SK-N-SH (cell line): ENCODE measurements at regions not wholly inside any gene's neighbourhood (a gene's known extent, or its start where the extent isn't known, plus 50 kb on each side); places are given as distances from the start of the nearest gene placed in this dataset.

Experiments
- CTCF ChIA-PET: fragments of 300-600, 350-600 bp; formaldehyde crosslinking; extraction: SDS; loops from one replicate; lab custom pipeline; 2021; lab: Yijun Ruan, JAX
- POLR2A ChIA-PET: fragments of 350-600 bp; sonication (Branson Sonifier 250); formaldehyde crosslinking; extraction: SDS; loops from one replicate; lab custom pipeline; 2020; ENCODE audit warnings: antibody characterized with exemption, inconsistent platforms; lab: Yijun Ruan, JAX
- DNase-seq: peaks from one replicate; pipeline ENCODE4 v3.0.0; 2012
- H2AFZ ChIP-seq: fragments of 200-600 bp; sonication (generic); 2 replicates; pipeline ENCODE4 v1.8.1; 2016; ENCODE audit warnings: antibody characterized with exemption, mild to moderate bottlenecking, low read depth
- H3F3A ChIP-seq: fragments of 200-600 bp; sonication (generic); replicated peaks from 2 replicates; pipeline ENCODE3; 2016; ENCODE audit warnings: antibody characterized with exemption, mild to moderate bottlenecking; ENCODE audit not compliant: insufficient read depth
- H3K27ac ChIP-seq, 2 experiments: fragments of 200-500 bp in 1 of 2; fragments of 200-600 bp in 1 of 2; sonication (Bioruptor generic) in 1 of 2; sonication (generic), shearing (Covaris generic) in 1 of 2; 2 replicates each; pipeline versions ENCODE4 v1.5.1 to v1.6.1; 2014 to 2016; ENCODE audit warnings: low read depth in 2 of 2, inconsistent platforms in 1 of 2, low read length in 1 of 2, mild to moderate bottlenecking in 1 of 2, mixed read lengths in 1 of 2
- H3K27me3 ChIP-seq: fragments of 200-600 bp; sonication (generic), shearing (Covaris generic); 2 replicates; pipeline ENCODE4 v1.6.1; 2016; ENCODE audit warnings: mixed run types; ENCODE audit not compliant: insufficient read depth
- H3K36me3 ChIP-seq, 2 experiments: fragments of 200-500 bp in 1 of 2; fragments of 200-600 bp in 1 of 2; sonication (Bioruptor generic) in 1 of 2; sonication (generic) in 1 of 2; replicated peaks in 1 of 2; 2 replicates each; pipeline versions ENCODE3 to v1.5.1; 2014 to 2016; ENCODE audit warnings: low read length in 1 of 2, mild to moderate bottlenecking in 1 of 2; ENCODE audit not compliant: insufficient read depth in 2 of 2, control insufficient read depth in 1 of 2
- H3K4me1 ChIP-seq, 2 experiments: fragments of 200-500 bp in 1 of 2; fragments of 200-600 bp in 1 of 2; sonication (Bioruptor generic) in 1 of 2; sonication (generic), shearing (Covaris generic) in 1 of 2; 2 replicates each; pipeline versions ENCODE4 v1.5.1 to v1.6.1; 2014 to 2016; ENCODE audit warnings: low read depth in 1 of 2, low read length in 1 of 2, mixed run types in 1 of 2; ENCODE audit not compliant: insufficient read depth in 2 of 2, control insufficient read depth in 1 of 2
- H3K4me2 ChIP-seq: fragments of 200-600 bp; sonication (generic), shearing (Covaris generic); 2 replicates; pipeline ENCODE4 v1.6.1; 2017; ENCODE audit warnings: mixed run types
- H3K4me3 ChIP-seq, 2 experiments: fragments of 200-500 bp in 1 of 2; fragments of 200-600 bp in 1 of 2; sonication (Bioruptor generic) in 1 of 2; sonication (generic), shearing (Covaris generic) in 1 of 2; 2 replicates each; pipeline versions ENCODE4 v1.5.1 to v1.8.1; 2014 to 2016; ENCODE audit warnings: low read depth in 2 of 2, inconsistent platforms in 1 of 2, low read length in 1 of 2, mild to moderate bottlenecking in 1 of 2, mixed read lengths in 1 of 2, moderate library complexity in 1 of 2
- H3K79me2 ChIP-seq: fragments of 200-600 bp; sonication (generic); 2 replicates; pipeline ENCODE4 v1.8.1; 2017; ENCODE audit warnings: mild to moderate bottlenecking; ENCODE audit not compliant: insufficient read depth
- H3K9ac ChIP-seq: fragments of 200-600 bp; sonication (generic); 2 replicates; pipeline ENCODE4 v1.6.1; 2017; ENCODE audit warnings: mixed run types
- H3K9me2 ChIP-seq: fragments of 200-600 bp; sonication (generic); 2 replicates; pipeline ENCODE4 v1.6.1; 2017; ENCODE audit warnings: mixed run types
- H3K9me3 ChIP-seq: fragments of 200-600 bp; sonication (generic); 2 replicates; pipeline ENCODE4 v1.6.1; 2017; ENCODE audit warnings: mixed run types, mild to moderate bottlenecking, moderate library complexity
- H4K20me1 ChIP-seq: fragments of 200-600 bp; sonication (generic); 2 replicates; pipeline ENCODE4 v1.6.1; 2017; ENCODE audit warnings: mild to moderate bottlenecking, mixed run types; ENCODE audit not compliant: insufficient read depth
- CHD2 ChIP-seq: fragments of 150-350 bp; IDR thresholded peaks from 2 replicates; pipeline ENCODE4 v1.6.1; 2018; ENCODE audit warnings: low read length; ENCODE audit not compliant: partially characterized antibody
- CTCF ChIP-seq: fragments of 200-600 bp; sonication (generic); IDR thresholded peaks from 2 replicates; pipeline ENCODE4 v1.6.1; 2017; ENCODE audit warnings: antibody characterized with exemption, mild to moderate bottlenecking, moderate library complexity
- NFIC ChIP-seq: IDR thresholded peaks from 2 replicates; pipeline ENCODE4 v1.4.0; 2012; ENCODE audit warnings: borderline replicate concordance
- PBX3 ChIP-seq: IDR thresholded peaks from 2 replicates; pipeline ENCODE4; 2012
- POLR2AphosphoS5 ChIP-seq: IDR thresholded peaks from 2 replicates; pipeline ENCODE4 v1.6.1; 2012; ENCODE audit warnings: low read depth, low read length
- RCOR1 ChIP-seq: fragments of 150-350 bp; IDR thresholded peaks from 2 replicates; pipeline ENCODE4 v1.6.1; 2017; ENCODE audit warnings: antibody characterized with exemption, low read length
- RFX5 ChIP-seq: IDR thresholded peaks from 2 replicates; pipeline ENCODE4 v1.6.1; 2012; ENCODE audit warnings: mild to moderate bottlenecking, improper control_type of control experiment, low read length
- SMC3 ChIP-seq: IDR thresholded peaks from 2 replicates; pipeline ENCODE4 v1.6.1; 2012; ENCODE audit warnings: low read depth, low read length, improper control_type of control experiment
- TEAD4 ChIP-seq: IDR thresholded peaks from 2 replicates; pipeline ENCODE4 v1.4.0; 2012; ENCODE audit warnings: mild to moderate bottlenecking, borderline replicate concordance; ENCODE audit not compliant: insufficient read depth
- ZBTB33 ChIP-seq: IDR thresholded peaks from 2 replicates; pipeline ENCODE4 v1.4.0; 2012; ENCODE audit warnings: low read depth, borderline replicate concordance
- WGBS: methylation state at CpG from one replicate; pipeline ENCODE4 v1.1.6; 2017; ENCODE audit warnings: low lambda C conversion rate; 5-methylcytosine and 5-hydroxymethylcytosine counted together

GRCh38 chr17:83162035-83162745, 82.8 kb downstream of the METRNL start:
- TF ChIP-seq SMC3 = no peak
- no peak for TF ChIP-seq CTCF
- no peak for TF ChIP-seq RFX5
- TF ChIP-seq RCOR1 = no peak
- TF ChIP-seq, all 33 proteins: peak for 0
- Histone ChIP-seq H3F3A (no peaks in the 10 kb centered on the region), H3K79me2 (no peaks in the 10 kb centered on the region), H2AFZ (no peak overlapping the region), H4K20me1 (no peaks in the 10 kb centered on the region), H3K27me3 (no peaks in the 10 kb centered on the region), H3K27ac (no peak overlapping the region), H3K9ac (no peak overlapping the region), H3K4me2 (no peak overlapping the region), H3K4me3 (no peak overlapping the region), H3K9me3 (peaks cover 13% of the 10 kb centered on the region; the same call in 1 of the 2 replicates), H3K4me1 (no peaks in the 10 kb centered on the region; a peak in 1 of 4 replicates), H3K36me3 (no peaks in the 10 kb centered on the region), H3K9me2 (no peaks in the 10 kb centered on the region)
- POLR2A ChIA-PET = no interaction called here
- 66% methylated on average over 21 of the region's 21 CpGs for WGBS
- no peak for DNase-seq
- CTCF ChIA-PET = interaction anchor here (2.3 kb wide), 1 partner anchor 18 kb away, joined by 7 read pairs; no protein-coding TSS in a partner anchor

- H3K4me2 ChIP-seq = no peak overlapping the region
Observed at GRCh38 chr17:83164490-83164889, 85.1 kb downstream of the METRNL start.

More at GRCh38 chr17:83164490-83164889, 85.1 kb downstream of the METRNL start:
- DNase-seq = no peak
- POLR2A ChIA-PET = no interaction called here
- no peak overlapping the region for H3K4me3 ChIP-seq
- H3K9me3 ChIP-seq = peaks cover 13% of the 10 kb centered on the region; the same call in 1 of the 2 replicates
- CTCF ChIA-PET = interaction anchor here (1.3 kb wide), 1 partner anchor 9 kb away, joined by 3 read pairs; no protein-coding TSS in a partner anchor
- H3K36me3 ChIP-seq = no peaks in the 10 kb centered on the region
- no peak overlapping the region for H3K27ac ChIP-seq
- TF ChIP-seq NFIC (no peak), ZBTB33 (no peak), PBX3 (no peak), TEAD4 (no peak), CHD2 (no peak), POLR2AphosphoS5 (no peak)
- TF ChIP-seq, all 33 proteins: peak for 0
- Histone ChIP-seq H3K9ac (no peak overlapping the region), H4K20me1 (no peaks in the 10 kb centered on the region), H3F3A (no peaks in the 10 kb centered on the region), H3K4me1 (no peaks in the 10 kb centered on the region; a peak in 1 of 4 replicates), H3K79me2 (no peaks in the 10 kb centered on the region), H3K27me3 (no peaks in the 10 kb centered on the region), H3K9me2 (0 out of 2 replicates have a peak, but pooled peaks cover 4% of the 10 kb centered on the region), H2AFZ (no peak overlapping the region)
- 47% methylated on average over 3 of the region's 3 CpGs for WGBS
